ENCODE measurements at regions not wholly inside any gene's neighbourhood (a gene's known extent, or its start where the extent isn't known, plus 50 kb on each side); places are given as distances from the start of the nearest gene placed in this dataset.

DNA sequence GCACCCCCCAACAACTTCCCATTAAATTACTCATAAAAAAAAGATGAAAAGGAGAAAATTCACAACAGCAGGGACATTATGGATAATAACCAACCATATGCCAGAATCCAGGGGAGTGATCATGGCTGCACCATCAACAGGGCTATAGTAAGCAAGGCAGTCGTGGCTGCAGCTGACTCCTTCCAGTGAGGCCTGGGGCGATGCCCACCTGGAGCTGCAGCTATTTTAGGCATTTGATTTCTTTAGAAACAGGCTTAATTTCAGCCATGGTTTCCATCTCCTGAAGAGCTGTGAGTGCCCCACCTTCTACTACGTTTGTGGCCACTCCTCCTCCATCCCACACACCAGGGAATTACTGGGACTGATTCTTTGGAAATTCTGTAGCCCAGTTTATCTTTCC is 84.0 kb downstream of the MINAR1 start:
- TF ChIP-seq, protein P1, sequence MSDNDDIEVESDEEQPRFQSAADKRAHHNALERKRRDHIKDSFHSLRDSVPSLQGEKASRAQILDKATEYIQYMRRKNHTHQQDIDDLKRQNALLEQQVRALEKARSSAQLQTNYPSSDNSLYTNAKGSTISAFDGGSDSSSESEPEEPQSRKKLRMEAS (IDR thresholded peaks at IDR 0.05; ENCODE audit: low read depth, low read length), result no peak
- no peak for TF ChIP-seq MYC (IDR thresholded peaks at IDR 0.05; ENCODE audit: low read depth, low read length)
- TF ChIP-seq POLR2A (IDR thresholded peaks at IDR 0.05; ENCODE audit: extremely low read depth, insufficient read length), result no peak
- TF ChIP-seq, protein P2, sequence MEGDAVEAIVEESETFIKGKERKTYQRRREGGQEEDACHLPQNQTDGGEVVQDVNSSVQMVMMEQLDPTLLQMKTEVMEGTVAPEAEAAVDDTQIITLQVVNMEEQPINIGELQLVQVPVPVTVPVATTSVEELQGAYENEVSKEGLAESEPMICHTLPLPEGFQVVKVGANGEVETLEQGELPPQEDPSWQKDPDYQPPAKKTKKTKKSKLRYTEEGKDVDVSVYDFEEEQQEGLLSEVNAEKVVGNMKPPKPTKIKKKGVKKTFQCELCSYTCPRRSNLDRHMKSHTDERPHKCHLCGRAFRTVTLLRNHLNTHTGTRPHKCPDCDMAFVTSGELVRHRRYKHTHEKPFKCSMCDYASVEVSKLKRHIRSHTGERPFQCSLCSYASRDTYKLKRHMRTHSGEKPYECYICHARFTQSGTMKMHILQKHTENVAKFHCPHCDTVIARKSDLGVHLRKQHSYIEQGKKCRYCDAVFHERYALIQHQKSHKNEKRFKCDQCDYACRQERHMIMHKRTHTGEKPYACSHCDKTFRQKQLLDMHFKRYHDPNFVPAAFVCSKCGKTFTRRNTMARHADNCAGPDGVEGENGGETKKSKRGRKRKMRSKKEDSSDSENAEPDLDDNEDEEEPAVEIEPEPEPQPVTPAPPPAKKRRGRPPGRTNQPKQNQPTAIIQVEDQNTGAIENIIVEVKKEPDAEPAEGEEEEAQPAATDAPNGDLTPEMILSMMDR (IDR thresholded peaks at IDR 0.05; ENCODE audit: low read depth, low read length), result no peak
- no peak overlapping the region for H3K4me3 ChIP-seq (ENCODE audit: low read depth, low read length)
- DNase-seq (ENCODE audit: low read depth), result no peak

DNA sequence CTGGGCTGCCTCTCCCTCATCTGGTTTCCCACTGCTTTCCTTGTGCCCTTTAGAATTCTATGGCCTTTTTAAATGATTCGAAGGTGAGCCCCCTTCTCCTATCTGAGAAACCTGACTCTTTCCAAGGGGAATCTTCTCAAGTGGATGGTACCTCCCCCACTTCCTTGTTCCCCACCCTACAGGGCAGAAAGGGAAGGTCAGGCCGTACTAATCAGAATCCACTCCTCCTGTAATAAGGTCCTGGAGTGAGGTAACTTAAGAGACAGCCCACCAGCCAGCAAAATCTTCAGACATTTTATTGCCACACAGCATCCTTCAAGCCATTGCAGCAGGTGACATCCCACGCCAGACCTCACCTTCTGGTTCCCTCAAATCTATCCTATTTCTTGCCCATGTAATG is 84.5 kb downstream of the MINAR1 start:
- no peak for DNase-seq (ENCODE audit: low read depth)
- TF ChIP-seq, protein P2 (IDR thresholded peaks at IDR 0.05; ENCODE audit: low read depth, low read length), result no peak
- TF ChIP-seq, protein P1 (IDR thresholded peaks at IDR 0.05; ENCODE audit: low read depth, low read length), result no peak
- TF ChIP-seq POLR2A (IDR thresholded peaks at IDR 0.05; ENCODE audit: extremely low read depth, insufficient read length), result no peak
- TF ChIP-seq MYC (IDR thresholded peaks at IDR 0.05; ENCODE audit: low read depth, low read length), result no peak
- H3K4me3 ChIP-seq (ENCODE audit: low read depth, low read length), result no peak overlapping the region

DNA sequence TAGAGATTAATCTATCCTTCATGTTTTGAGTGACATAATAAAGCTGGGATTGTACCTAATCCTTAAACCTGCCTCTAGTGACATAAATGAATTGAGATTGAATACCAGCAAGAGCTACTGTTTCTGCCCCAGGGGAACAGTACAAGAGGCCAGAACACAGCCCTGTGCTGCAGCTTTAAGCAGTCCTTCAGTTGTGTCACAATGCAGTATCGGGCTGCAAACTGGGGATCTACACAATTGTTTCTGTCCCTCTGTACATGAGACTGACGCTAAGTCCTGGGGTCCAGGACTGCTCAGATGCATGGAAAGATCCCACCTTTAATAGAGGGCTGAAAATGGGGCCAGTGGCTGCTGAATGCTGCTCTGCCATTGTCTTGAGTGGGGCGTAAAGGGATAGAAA is 87.5 kb downstream of the MINAR1 start:
- TF ChIP-seq, protein P1 (IDR thresholded peaks at IDR 0.05; ENCODE audit: low read depth, low read length), result no peak
- TF ChIP-seq, protein P2 (IDR thresholded peaks at IDR 0.05; ENCODE audit: low read depth, low read length), result no peak
- no peak for DNase-seq (ENCODE audit: low read depth)
- H3K4me3 ChIP-seq (ENCODE audit: low read depth, low read length), result no peak overlapping the region

DNA sequence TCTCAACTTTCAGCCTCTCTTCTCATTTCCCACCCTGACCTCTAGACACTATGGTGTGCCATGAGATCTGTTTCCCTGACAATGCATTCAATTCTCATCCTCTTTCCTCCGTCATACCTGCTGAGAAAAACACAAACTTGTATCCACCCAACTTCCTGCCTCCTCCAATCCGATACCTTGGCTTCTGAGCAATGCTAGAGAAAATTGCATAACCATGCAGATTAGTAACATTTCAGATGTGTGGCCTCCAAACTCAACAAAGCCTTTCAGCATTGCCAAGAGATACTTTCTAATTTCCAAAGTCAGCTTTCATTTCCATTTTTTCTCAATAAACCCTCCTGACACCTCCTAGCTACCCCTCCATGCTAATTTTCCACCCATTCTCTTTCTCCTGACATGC is 88.5 kb downstream of the MINAR1 start:
- DNase-seq (ENCODE audit: low read depth), result no peak
- no peak overlapping the region for H3K4me3 ChIP-seq (ENCODE audit: low read depth, low read length)
- no peak for TF ChIP-seq POLR2A (IDR thresholded peaks at IDR 0.05; ENCODE audit: extremely low read depth, insufficient read length)
- TF ChIP-seq, protein P2 (IDR thresholded peaks at IDR 0.05; ENCODE audit: low read depth, low read length), result no peak
- no peak for TF ChIP-seq MYC (IDR thresholded peaks at IDR 0.05; ENCODE audit: low read depth, low read length)

DNA sequence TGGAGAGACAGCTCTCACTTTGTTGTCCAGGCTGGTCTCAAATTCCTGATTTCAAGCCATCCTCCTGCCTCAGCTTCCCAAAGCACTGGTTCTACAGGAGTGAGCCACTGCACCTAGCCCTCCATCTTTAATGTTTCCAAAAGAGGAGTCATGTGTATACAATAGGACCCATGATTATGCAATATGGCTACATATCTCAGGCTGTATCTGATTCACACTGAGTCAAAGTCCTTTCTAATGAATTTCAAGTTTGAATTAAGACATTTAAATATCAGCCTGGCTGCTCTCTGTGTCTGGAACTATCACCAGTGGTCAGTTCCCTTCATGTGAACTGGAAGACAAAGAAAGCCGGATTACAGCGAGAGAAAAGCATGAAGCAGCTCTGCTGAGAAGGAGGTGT is 90.5 kb downstream of the MINAR1 start:
- no peak for DNase-seq (ENCODE audit: low read depth)
- TF ChIP-seq, protein P2 (IDR thresholded peaks at IDR 0.05; ENCODE audit: low read depth, low read length), result no peak
- TF ChIP-seq, protein P1 (IDR thresholded peaks at IDR 0.05; ENCODE audit: low read depth, low read length), result no peak
- TF ChIP-seq POLR2A (IDR thresholded peaks at IDR 0.05; ENCODE audit: extremely low read depth, insufficient read length) (no peak), MYC (IDR thresholded peaks at IDR 0.05; ENCODE audit: low read depth, low read length) (no peak)
- no peak overlapping the region for H3K4me3 ChIP-seq (ENCODE audit: low read depth, low read length)

DNA sequence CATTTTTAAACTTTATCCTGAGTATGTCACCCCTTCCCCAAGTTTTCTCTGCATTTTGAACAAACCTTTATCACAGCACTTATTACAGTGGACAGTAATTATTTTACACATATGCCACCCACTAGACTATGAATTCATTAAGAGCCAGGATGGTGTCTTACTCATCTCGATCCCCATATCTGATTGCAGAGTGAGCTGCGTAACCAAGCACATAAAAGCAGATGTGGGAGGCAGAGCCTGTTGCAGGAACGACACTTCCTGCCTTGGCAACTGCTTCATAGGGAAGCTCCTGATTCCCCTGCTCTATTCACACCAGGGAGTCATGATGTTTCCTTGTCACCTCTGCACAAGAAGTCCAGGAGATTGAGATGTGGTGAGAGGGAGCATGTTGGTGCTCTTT is 91.1 kb downstream of the MINAR1 start:
- no peak for TF ChIP-seq POLR2A (IDR thresholded peaks at IDR 0.05; ENCODE audit: extremely low read depth, insufficient read length)
- H3K4me3 ChIP-seq (ENCODE audit: low read depth, low read length), result no peak overlapping the region
- peak; percentile 19 for DNase-seq (ENCODE audit: low read depth)
